ENCODE measurements at regions not wholly inside any gene's neighbourhood (a gene's known extent, or its start where the extent isn't known, plus 50 kb on each side); places are given as distances from the start of the nearest gene placed in this dataset.

GRCh38 chr21:32061729-32062128, 188.9 kb downstream of the HUNK start:
- Mint-ChIP-seq H3K9me3 (peaks cover 0 to 12% (median 4%) of the 10 kb centered on the region in 11 donors), H3K27ac (no peak overlapping the region), H3K27me3 (peaks cover 0 to 35% (median 13%) of the 10 kb centered on the region in 5 donors), H3K36me3 (peaks cover 0 to 6% (median 0%) of the 10 kb centered on the region in 5 donors), H3K4me1 (no peaks in the 10 kb centered on the region), H3K4me3 (no peak overlapping the region)
- intact Hi-C loops (cut with micrococcal nuclease) = no loop called here
- DNase-seq (no peak), ATAC-seq (no peak)
- no peak overlapping the region for H3K27ac ChIP-seq (ENCODE audit: low read depth, low read length)
- no peaks in the 10 kb centered on the region for H3K9me3 ChIP-seq (ENCODE audit: control insufficient read depth in 2 of 3, low read length in 3 of 3)
- no peaks in the 10 kb centered on the region for H3K4me1 ChIP-seq (ENCODE audit: control insufficient read depth in 2 of 2, insufficient read depth in 2 of 2, low read length in 2 of 2)
- no peaks in the 10 kb centered on the region for H3K36me3 ChIP-seq (ENCODE audit: control insufficient read depth in 2 of 3, insufficient read depth in 3 of 3, low read length in 3 of 3)
- POLR2A ChIA-PET = no interaction called here
- H3K27me3 ChIP-seq (ENCODE audit: control insufficient read depth in 2 of 2, insufficient read depth in 2 of 2, low read length in 2 of 2) = no peaks in the 10 kb centered on the region
- CTCF ChIA-PET = no interaction called here
- no peak overlapping the region for H3K4me3 ChIP-seq (ENCODE audit: low read length)

DNA sequence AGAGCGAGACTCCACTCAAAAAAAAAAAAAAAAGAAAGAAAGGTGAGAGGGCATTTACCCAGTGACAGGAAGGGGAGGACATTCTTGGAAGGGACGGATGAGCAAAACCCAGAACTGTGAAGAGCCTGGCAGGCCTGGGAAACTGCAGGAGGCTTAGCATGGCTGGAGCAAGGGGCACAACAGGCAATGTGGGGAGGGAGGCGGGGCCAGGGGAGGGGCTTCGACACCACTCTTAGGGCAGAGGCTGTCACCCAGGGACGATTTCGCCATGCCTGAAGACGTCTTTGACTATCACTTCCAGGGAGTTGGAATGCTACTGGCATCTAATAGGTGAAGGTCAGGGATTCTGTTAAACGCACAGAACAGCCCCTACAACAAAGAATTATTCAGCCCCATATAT, 184.0 kb downstream of the HUNK start:
- intact Hi-C loops (cut with micrococcal nuclease) = no loop called here
- CTCF ChIA-PET = no interaction called here
- Histone ChIP-seq H3K27me3 (ENCODE audit: control insufficient read depth in 2 of 2, insufficient read depth in 2 of 2, low read length in 2 of 2) (no peaks in the 10 kb centered on the region), H3K36me3 (ENCODE audit: control insufficient read depth in 2 of 3, insufficient read depth in 3 of 3, low read length in 3 of 3) (no peaks in the 10 kb centered on the region), H3K4me3 (ENCODE audit: low read length) (no peak overlapping the region), H3K27ac (ENCODE audit: low read depth, low read length) (no peak overlapping the region), H3K9me3 (ENCODE audit: control insufficient read depth in 2 of 3, low read length in 3 of 3) (peaks cover 0 to 9% (median 0%) of the 10 kb centered on the region in 3 experiments), H3K4me1 (ENCODE audit: control insufficient read depth in 2 of 2, insufficient read depth in 2 of 2, low read length in 2 of 2) (no peaks in the 10 kb centered on the region)
- no peak for ATAC-seq
- POLR2A ChIA-PET = no interaction called here
- no peak for DNase-seq
- Mint-ChIP-seq H3K4me1 (no peaks in the 10 kb centered on the region), H3K27me3 (peaks cover 0 to 34% (median 13%) of the 10 kb centered on the region in 5 donors), H3K9me3 (peaks cover 2 to 30% (median 11%) of the 10 kb centered on the region in 11 donors), H3K4me3 (no peak overlapping the region), H3K27ac (no peak overlapping the region), H3K36me3 (peaks cover 0 to 11% (median 0%) of the 10 kb centered on the region in 5 donors)

DNA sequence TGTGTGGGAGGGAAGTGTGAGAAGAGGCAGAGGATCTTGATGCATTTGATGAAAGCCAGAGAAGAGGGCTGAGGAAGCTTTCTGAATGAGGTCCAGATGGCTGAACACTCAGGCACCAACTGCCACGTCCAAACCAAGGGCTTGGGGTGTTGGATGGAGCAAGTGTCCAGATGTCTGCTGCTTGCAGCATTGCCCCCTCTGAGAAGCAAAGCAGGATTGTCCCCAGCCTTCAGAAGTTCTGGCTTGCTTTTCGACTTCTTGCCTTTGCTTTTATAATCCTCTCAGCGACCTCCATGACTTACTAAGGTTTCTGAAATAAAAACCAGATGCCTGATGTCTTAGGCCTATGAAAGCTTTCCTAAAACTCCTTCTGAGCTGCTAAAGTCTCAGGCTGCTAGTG, 182.5 kb downstream of the HUNK start:
- ChIA-PET POLR2A (no interaction called here), CTCF (no interaction called here)
- no peak for ATAC-seq
- H3K9me3 Mint-ChIP-seq = peaks cover 2 to 35% (median 17%) of the 10 kb centered on the region in 11 donors
- Histone ChIP-seq H3K36me3 (ENCODE audit: control insufficient read depth in 2 of 3, insufficient read depth in 3 of 3, low read length in 3 of 3) (no peaks in the 10 kb centered on the region), H3K4me1 (ENCODE audit: control insufficient read depth in 2 of 2, insufficient read depth in 2 of 2, low read length in 2 of 2) (no peaks in the 10 kb centered on the region), H3K9me3 (ENCODE audit: control insufficient read depth in 2 of 3, low read length in 3 of 3) (peaks cover 0 to 10% (median 0%) of the 10 kb centered on the region in 3 experiments), H3K4me3 (ENCODE audit: low read length) (no peak overlapping the region), H3K27me3 (ENCODE audit: control insufficient read depth in 2 of 2, insufficient read depth in 2 of 2, low read length in 2 of 2) (no peaks in the 10 kb centered on the region), H3K27ac (ENCODE audit: low read depth, low read length) (no peak overlapping the region)
- no peak overlapping the region for H3K4me3 Mint-ChIP-seq
- peaks cover 0 to 14% (median 0%) of the 10 kb centered on the region in 5 donors for H3K36me3 Mint-ChIP-seq
- intact Hi-C loops (cut with micrococcal nuclease) = no loop called here
- no peak overlapping the region for H3K27ac Mint-ChIP-seq
- no peak for DNase-seq
- peaks cover 0 to 27% (median 13%) of the 10 kb centered on the region in 5 donors for H3K27me3 Mint-ChIP-seq
- H3K4me1 Mint-ChIP-seq = no peaks in the 10 kb centered on the region
